ENCODE measurements at regions not wholly inside any gene's neighbourhood (a gene's known extent, or its start where the extent isn't known, plus 50 kb on each side); places are given as distances from the start of the nearest gene placed in this dataset.

- H3K9me3 Mint-ChIP-seq = no peaks in the 10 kb centered on the region
- DNase-seq (ENCODE audit: low spot score) = no peak
- no peak for ATAC-seq
- H3K4me1 Mint-ChIP-seq (ENCODE audit: low read depth in 2 of 2) = no peaks in the 10 kb centered on the region
- H3K27me3 Mint-ChIP-seq = peaks cover under 1 to 3% of the 10 kb centered on the region in 2 donors
- H3K36me3 Mint-ChIP-seq = no peaks in the 10 kb centered on the region
- H3K27ac Mint-ChIP-seq = no peak overlapping the region
- no peak overlapping the region for H3K4me3 Mint-ChIP-seq
These were observed 177.1 kb upstream of the RAB4A start for GRCh38 chr1:229093609-229094336.

- Mint-ChIP-seq H3K4me3 (no peak overlapping the region), H3K36me3 (no peaks in the 10 kb centered on the region), H3K9me3 (no peaks in the 10 kb centered on the region), H3K27ac (no peak overlapping the region), H3K4me1 (ENCODE audit: low read depth in 2 of 2) (no peaks in the 10 kb centered on the region), H3K27me3 (no peaks in the 10 kb centered on the region)
- DNase-seq (ENCODE audit: low spot score) = no peak
- ATAC-seq = peak in 1 of 2 donors; percentile 32
These were observed 176.2 kb upstream of the RAB4A start for GRCh38 chr1:229094476-229095311.

- no peaks in the 10 kb centered on the region for H3K9me3 Mint-ChIP-seq
- no peak overlapping the region for H3K27ac Mint-ChIP-seq
- no peaks in the 10 kb centered on the region for H3K36me3 Mint-ChIP-seq
- H3K4me1 Mint-ChIP-seq (ENCODE audit: low read depth in 2 of 2) = no peaks in the 10 kb centered on the region
- H3K4me3 Mint-ChIP-seq = no peak overlapping the region
- ATAC-seq (no peak), DNase-seq (ENCODE audit: low spot score) (no peak)
- no peaks in the 10 kb centered on the region for H3K27me3 Mint-ChIP-seq
These were observed 175.6 kb upstream of the RAB4A start for GRCh38 chr1:229095325-229095724.

- no peak for DNase-seq (ENCODE audit: low spot score)
- Mint-ChIP-seq H3K4me1 (ENCODE audit: low read depth in 2 of 2) (no peaks in the 10 kb centered on the region), H3K27me3 (peaks cover 10 to 11% of the 10 kb centered on the region in 2 donors), H3K9me3 (no peaks in the 10 kb centered on the region), H3K4me3 (no peak overlapping the region), H3K27ac (no peak overlapping the region), H3K36me3 (no peaks in the 10 kb centered on the region)
- ATAC-seq = no peak
These were observed 173.6 kb upstream of the RAB4A start for GRCh38 chr1:229097356-229097755.

- Mint-ChIP-seq H3K4me3 (no peak overlapping the region), H3K27me3 (peaks cover 12 to 21% of the 10 kb centered on the region in 2 donors), H3K36me3 (no peaks in the 10 kb centered on the region), H3K4me1 (ENCODE audit: low read depth in 2 of 2) (no peaks in the 10 kb centered on the region), H3K9me3 (no peaks in the 10 kb centered on the region), H3K27ac (no peak overlapping the region)
- DNase-seq (ENCODE audit: low spot score) (no peak), ATAC-seq (no peak)
These were observed 172.6 kb upstream of the RAB4A start for GRCh38 chr1:229098361-229098760.

- Mint-ChIP-seq H3K27me3 (peaks cover 12 to 21% of the 10 kb centered on the region in 2 donors), H3K27ac (no peak overlapping the region), H3K36me3 (no peaks in the 10 kb centered on the region), H3K4me1 (ENCODE audit: low read depth in 2 of 2) (no peaks in the 10 kb centered on the region), H3K9me3 (no peaks in the 10 kb centered on the region), H3K4me3 (no peak overlapping the region)
- no peak for ATAC-seq
- DNase-seq (ENCODE audit: low spot score) = no peak
These were observed 171.9 kb upstream of the RAB4A start for GRCh38 chr1:229098903-229099578.

GRCh38 chr1:229101011-229101871, 169.7 kb upstream of the RAB4A start:
- Mint-ChIP-seq H3K4me3 (no peak overlapping the region), H3K9me3 (no peaks in the 10 kb centered on the region), H3K27ac (no peak overlapping the region), H3K36me3 (no peaks in the 10 kb centered on the region), H3K4me1 (ENCODE audit: low read depth in 2 of 2) (no peaks in the 10 kb centered on the region), H3K27me3 (peaks cover 15 to 21% of the 10 kb centered on the region in 2 donors)
- DNase-seq (ENCODE audit: low spot score) = no peak
- no peak for ATAC-seq

GRCh38 chr1:229102741-229103391, 168.0 kb upstream of the RAB4A start:
- H3K9me3 Mint-ChIP-seq = no peaks in the 10 kb centered on the region
- H3K4me3 Mint-ChIP-seq = no peak overlapping the region
- DNase-seq (ENCODE audit: low spot score) (no peak), ATAC-seq (no peak)
- no peaks in the 10 kb centered on the region for H3K36me3 Mint-ChIP-seq
- no peaks in the 10 kb centered on the region for H3K4me1 Mint-ChIP-seq (ENCODE audit: low read depth in 2 of 2)
- no peak overlapping the region for H3K27ac Mint-ChIP-seq
- peaks cover 21 to 22% of the 10 kb centered on the region in 2 donors for H3K27me3 Mint-ChIP-seq

GRCh38 chr1:229104654-229105053, 166.3 kb upstream of the RAB4A start:
- DNase-seq (ENCODE audit: low spot score) (no peak), ATAC-seq (no peak)
- H3K9me3 Mint-ChIP-seq = no peaks in the 10 kb centered on the region
- no peaks in the 10 kb centered on the region for H3K36me3 Mint-ChIP-seq
- peaks cover 24 to 28% of the 10 kb centered on the region in 2 donors for H3K27me3 Mint-ChIP-seq
- no peaks in the 10 kb centered on the region for H3K4me1 Mint-ChIP-seq (ENCODE audit: low read depth in 2 of 2)
- no peak overlapping the region for H3K27ac Mint-ChIP-seq
- no peak overlapping the region for H3K4me3 Mint-ChIP-seq

GRCh38 chr1:229105109-229105508, 165.8 kb upstream of the RAB4A start:
- DNase-seq (ENCODE audit: low spot score) (no peak), ATAC-seq (no peak)
- Mint-ChIP-seq H3K9me3 (no peaks in the 10 kb centered on the region), H3K4me1 (ENCODE audit: low read depth in 2 of 2) (no peaks in the 10 kb centered on the region), H3K4me3 (no peak overlapping the region), H3K27me3 (peaks cover 24 to 28% of the 10 kb centered on the region in 2 donors), H3K36me3 (no peaks in the 10 kb centered on the region), H3K27ac (no peak overlapping the region)

- DNase-seq (ENCODE audit: low spot score) (no peak), ATAC-seq (no peak)
- H3K9me3 Mint-ChIP-seq = no peaks in the 10 kb centered on the region
- H3K27me3 Mint-ChIP-seq = peaks cover 23 to 28% of the 10 kb centered on the region in 2 donors
- H3K27ac Mint-ChIP-seq = no peak overlapping the region
- no peaks in the 10 kb centered on the region for H3K4me1 Mint-ChIP-seq (ENCODE audit: low read depth in 2 of 2)
- no peak overlapping the region for H3K4me3 Mint-ChIP-seq
- H3K36me3 Mint-ChIP-seq = no peaks in the 10 kb centered on the region
These were observed 164.9 kb upstream of the RAB4A start for GRCh38 chr1:229105822-229106525.

- H3K36me3 Mint-ChIP-seq = no peaks in the 10 kb centered on the region
These were observed 164.3 kb upstream of the RAB4A start for GRCh38 chr1:229106526-229107125.

More at GRCh38 chr1:229106526-229107125, 164.3 kb upstream of the RAB4A start:
- no peak for ATAC-seq
- Mint-ChIP-seq H3K27ac (no peak overlapping the region), H3K4me3 (no peak overlapping the region), H3K27me3 (peaks cover 18 to 23% of the 10 kb centered on the region in 2 donors), H3K9me3 (no peaks in the 10 kb centered on the region), H3K4me1 (ENCODE audit: low read depth in 2 of 2) (no peaks in the 10 kb centered on the region)
- no peak for DNase-seq (ENCODE audit: low spot score)

Data from natural killer cell treated with Interleukin-12 subunit alpha and Interleukin-12 subunit beta and Interleukin-15 and Interleukin-18, amount 100 ng/mL, for 72 hours (primary cell).